ENCODE measurements at regions not wholly inside any gene's neighbourhood (a gene's known extent, or its start where the extent isn't known, plus 50 kb on each side); places are given as distances from the start of the nearest gene placed in this dataset.

DNA sequence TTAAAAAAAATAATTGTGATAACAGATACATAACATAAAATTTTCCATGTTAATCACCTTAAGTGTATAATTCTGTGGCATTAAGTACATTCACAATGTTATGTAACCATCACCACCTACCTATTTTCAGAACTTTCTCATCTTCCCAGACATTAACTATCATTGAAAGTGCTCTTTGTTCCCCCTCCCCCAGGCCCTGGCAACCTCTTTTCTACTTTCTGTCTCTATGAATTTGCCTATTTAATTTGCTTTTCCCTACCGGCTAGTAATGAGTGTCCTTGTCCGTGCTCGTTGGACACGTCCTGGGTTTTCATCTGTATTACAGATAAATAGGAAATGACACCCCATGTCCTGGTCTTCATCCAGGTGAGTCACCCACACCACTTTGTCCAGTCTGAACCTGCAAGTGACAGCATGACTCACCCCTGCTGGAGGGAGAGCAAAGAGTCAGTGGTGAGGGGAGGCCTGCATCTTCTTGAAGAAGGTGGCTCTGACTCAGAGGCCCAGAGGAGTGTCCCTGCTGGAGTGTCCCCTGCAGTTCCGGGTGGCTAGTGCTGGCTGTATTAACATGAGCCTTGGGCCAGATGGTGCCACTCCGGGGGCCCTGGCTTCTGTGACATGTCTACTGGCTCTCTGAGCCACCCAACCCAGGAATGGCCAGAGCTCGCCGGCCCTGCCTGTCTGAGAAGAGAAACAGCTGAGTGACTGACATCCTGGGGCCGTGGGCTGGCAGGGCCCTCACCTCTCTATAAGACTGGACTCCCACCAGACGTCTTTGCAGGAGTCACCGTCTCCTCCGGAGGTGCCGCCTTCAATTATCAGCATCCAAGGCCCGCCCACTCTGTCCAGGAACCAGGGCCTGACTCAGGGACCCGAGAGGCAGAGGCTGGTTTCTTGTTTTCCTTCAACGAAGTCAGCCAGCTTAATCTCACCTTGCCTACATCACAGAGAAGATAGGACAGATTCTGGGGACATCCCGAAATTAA, 503.2 kb upstream of the MKI67 start:
- DNase-seq: no peak

DNA sequence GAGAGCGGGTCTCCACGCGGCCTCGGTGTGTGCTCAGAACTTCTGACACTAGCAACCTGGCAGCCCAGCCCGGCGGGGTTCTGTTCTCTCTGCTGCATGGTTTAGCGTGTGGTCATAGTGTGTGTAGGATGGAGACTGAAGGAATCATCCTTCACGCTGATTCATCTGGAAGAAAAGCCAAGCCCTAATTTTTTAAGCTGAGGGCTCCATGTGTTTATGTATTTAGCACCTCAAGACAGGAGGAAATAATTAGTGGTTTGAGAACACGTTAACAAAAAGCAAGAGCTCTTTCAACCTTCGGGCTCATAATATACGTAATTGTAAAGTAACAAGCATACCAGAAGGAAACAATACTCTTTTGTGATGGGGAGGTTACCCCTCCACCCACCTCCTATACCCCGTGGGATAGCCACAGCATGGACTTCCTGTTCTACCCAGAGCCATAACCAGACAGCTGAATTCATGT, 504.6 kb upstream of the MKI67 start:
- no peak for DNase-seq

DNA sequence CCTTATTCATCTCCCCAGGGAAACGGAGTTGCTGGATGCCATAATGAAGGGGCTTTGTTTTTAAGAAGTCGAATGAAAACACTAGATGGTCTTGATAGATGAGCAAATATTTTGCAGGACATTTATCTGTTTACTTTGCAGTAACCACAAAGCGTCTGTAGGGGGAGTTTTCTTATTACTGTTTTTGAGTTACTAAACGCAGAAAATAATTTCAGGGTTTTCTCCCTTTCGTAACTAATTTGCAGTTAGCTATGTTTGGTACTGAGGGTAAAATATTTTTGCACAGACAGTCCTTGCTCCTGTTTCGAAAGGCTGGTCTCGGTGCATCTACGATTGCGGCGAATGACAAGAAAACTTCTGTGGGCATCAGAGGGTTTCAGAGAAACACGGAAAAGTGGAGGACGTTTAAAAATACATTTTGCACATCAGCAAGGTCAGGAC, 505.6 kb upstream of the MKI67 start:
- DNase-seq: no peak

DNA sequence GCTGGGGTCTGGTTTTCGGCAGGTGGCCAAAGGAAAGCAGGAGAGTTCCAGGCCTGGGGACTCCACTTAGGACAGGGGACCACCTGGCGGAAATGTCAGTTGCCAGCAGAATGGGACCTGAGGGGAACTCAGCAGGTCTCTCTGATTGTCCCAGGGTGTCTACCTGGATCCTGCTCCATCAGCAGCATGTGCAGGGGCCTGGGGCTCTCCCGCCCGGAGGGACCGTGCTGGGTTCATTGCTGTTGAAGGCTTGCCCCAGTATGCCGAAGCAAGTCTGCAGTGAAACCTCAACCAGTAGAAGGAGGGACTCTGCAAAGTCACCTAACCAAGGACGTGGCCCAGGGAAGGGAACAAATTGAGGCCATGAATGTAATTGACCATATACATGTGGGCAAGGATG, 506.5 kb upstream of the MKI67 start:
- no peak for DNase-seq

DNA sequence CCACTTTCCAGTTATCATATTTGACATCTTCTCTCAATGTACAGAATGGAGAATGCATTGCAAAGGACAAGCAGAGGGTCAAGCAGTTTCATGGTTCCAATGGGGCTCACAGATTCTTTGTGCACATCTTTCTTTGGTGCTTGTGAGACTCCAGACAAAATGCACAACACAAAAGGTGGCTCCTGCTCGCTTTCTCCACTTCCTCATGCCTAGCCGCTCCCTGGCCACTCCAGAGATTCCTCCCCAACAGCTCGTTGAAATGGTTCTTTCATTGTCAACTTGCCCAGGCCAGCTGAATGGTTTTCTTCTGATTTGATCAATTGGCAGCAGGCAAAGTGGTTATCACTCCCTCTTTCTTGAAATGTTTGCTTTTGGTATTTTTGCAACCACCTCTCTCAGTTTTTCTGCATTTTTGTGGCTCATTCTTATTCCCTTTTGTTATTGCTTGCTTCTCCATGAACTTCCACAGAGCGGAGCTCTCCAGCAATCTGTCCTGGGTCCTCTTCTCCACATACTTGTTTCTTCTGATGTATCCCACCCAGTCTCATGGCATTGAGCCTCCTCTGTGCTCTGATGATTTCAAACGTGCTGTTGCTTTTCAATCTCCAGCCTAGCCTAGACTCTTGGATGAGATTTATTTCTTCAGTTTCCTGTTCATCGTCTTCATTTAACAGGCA, 507.8 kb upstream of the MKI67 start:
- no peak for DNase-seq

DNA sequence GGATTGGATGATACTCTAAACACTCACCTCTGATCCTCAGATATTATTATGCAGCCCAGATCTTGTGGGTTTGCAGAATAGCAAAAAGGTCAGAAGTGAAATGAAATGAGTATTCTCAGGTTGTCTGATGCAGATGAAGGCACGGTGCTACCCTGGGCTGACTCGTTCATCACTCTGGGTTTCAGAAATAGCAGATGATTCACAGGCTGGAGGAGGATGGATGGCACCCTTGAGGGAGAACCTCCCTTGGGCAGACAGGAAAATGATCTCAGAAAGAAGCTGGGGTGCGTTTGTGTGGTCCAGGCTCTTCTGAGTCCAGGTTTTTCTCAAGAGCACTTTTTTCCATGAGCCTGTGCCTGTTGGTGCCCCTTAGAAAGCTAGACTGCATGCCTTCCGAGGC, 515.8 kb upstream of the MKI67 start:
- DNase-seq: no peak

DNA sequence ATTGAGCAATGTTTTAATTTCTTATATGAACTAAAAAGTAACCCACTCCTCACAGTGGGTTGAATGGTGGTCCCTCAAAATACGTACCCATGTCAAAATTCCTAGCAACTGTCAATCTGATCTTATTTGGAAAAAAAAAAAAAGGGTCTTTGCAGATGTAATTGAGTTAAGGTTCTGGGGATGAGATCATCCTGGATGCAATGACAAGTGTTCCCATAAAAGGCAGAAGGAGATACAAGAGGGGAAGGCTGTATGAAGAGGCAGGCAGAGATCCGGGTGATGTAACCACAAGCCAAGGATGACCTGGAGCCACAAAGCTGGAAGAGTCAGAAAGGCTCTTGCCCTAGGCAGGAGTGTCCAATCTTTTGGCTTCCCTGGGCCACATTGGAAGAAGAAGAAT, 516.3 kb upstream of the MKI67 start:
- DNase-seq: no peak

DNA sequence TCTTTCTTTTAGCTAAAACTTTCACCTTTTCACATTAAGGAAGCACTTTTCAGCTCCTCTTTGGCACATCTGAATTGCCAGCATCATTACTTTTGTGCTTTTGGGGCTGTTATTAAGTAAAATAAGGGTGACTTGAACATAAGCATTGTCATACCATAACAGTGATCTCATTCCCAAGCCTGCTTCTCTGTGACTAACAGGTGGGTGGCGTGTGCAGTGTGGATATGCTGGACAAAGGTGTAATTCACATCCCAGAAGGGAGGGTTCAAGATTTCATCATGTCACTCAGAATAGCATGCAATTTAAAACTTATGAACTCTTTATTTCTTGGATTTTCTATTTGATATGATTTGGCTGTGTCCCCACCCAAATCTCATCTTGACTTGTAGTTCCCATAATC, 517.4 kb upstream of the MKI67 start:
- DNase-seq: no peak

DNA sequence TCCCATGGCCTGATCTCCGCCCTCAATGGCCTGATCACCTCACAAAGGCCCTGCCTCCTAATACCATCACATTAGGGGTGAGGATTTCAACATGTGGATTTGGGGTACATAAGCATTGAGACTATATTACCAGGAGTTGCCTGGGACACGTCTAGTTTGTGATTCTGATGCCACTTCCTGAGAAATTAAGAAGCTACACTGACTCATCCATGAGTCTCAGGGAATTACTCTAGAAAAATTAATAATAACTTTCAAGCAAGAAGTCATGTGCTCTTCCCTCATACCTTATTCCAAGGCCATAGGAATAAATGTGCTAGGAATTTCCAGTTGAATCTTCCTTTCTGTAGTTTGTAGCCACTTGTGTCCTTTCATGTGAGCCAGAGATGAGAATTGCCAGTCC, 519.3 kb upstream of the MKI67 start:
- DNase-seq: no peak

DNA sequence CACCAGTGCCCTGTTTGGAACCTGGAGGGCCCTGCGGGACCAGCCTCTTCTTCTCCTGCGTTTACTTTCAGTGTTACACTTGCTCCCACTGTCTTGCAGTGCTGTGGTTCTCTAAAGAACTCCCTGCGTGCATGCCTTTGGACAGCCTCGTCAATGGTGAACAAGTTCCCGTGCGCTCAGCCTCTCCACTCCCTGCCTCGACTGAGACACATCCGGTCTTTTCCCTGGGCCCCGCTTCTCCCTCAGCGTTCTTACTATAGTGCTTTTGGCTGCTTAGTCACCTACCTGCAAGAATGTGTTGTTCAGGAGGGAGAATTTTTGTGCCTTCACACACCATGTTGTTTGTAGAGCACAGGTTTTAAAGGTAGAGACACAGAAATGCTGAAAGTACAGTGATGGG, 520.7 kb upstream of the MKI67 start:
- DNase-seq: no peak

DNA sequence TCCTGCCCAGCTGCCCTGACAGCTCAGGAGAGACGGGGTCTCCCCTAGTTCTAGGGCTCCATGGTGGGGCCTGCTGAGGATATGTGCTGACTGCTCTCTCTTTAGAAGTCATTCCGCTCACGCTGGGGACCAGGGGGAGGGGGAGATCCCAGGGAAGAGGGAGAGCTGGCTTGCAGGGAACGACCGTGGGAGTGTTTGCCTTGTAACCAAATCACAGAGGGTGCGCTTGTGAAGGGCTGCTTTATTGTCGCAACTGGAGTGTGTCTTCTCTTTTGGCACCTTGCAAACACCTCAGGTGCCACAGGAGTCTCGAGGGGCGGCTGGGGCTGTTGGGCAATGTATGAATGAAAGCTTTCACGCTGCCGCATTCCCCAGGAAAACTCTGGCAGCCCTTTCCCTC, 531.3 kb upstream of the MKI67 start:
- DNase-seq: no peak

DNA sequence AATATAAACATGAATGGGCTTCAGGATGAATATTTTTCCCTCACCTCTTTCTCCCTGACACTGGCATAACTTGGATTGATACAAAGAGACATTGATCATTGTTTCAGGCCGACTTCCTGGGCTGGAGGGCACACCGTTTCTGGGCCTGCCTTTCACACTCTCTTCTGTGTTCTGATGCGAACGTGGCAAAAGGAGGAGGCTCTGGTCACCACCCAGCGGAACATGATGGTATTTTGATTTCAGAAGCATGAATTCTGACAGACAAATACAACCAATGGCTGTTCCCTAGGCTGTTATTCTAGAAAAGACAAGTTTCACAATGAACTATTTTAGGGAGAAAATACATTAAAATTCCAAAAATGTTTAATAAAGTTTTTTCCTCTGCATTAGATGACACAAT, 534.5 kb upstream of the MKI67 start:
- DNase-seq: no peak

DNA sequence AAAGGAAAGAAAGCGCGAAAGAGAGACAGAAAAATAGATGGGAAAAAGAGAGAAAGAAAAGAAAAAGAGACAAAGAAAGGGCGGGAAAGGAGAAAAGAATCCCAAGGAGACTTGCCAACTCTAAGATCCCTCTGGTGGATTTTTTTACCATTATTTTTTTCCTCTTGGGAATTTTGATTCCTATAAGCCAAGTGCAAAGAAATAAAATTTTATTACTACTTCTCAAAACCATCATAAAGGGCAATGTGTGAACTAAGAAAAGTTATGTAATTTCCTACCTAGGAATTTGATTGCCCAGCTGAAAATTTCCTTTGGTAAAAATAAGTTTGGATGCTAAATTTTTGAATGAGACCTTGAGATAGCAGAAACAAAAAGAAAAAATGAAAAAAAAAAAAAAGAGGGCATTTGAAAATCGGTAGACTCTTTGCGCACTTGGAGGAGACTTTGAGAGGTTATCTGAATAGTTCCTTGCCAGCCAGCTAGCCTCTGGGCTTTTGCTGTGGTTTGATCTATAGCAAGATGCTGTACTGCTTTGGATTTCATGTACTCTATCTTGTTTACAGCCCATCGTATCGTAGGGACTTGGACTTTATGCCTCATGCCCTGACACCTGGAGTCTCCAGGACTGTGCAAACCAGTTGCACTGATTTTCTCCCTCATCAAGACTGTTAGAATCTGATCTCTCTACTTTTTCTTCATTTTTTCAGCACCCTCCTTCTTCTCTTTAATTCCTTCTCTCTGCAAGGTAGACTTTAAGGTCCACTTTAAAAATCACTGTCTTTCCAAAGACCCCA, 535.4 kb upstream of the MKI67 start:
- no peak for DNase-seq

DNA sequence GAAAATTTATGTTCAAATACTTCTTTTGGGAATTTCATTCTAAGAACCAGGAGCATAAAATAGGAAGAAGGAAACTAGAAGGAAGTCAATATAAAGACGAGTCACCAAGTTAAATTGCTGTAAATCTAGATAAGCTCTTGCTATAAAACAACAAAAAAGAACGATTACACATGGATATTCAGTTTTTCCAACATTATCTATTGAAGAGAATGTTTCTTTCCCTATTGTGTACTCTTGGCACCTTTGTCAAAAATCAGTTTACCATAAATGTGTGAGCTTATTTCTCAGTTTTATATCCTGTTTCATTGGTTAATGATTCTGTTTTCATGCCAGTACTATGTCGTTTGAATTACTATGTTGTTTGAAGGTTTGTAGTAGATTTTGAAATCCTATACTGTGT, 536.3 kb upstream of the MKI67 start:
- DNase-seq: no peak

DNA sequence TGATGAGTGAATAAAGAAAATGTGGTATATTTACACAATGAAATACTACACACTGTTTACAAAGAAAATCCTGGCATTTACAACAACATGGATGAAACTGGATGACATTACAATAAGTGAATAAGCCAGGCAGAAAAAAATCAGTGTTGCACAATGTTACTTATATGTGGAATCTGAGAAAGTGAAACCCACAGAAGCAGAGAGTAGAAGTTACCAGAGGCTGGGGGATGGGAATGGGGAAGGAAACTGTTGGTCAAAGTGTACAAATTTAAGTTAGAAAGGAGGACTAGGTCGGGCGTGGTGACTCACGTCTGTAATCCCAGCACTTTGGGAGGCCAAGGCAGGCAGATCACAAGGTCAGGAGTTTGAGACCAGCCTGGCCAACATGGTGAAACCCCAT, 538.5 kb upstream of the MKI67 start:
- DNase-seq: no peak

DNA sequence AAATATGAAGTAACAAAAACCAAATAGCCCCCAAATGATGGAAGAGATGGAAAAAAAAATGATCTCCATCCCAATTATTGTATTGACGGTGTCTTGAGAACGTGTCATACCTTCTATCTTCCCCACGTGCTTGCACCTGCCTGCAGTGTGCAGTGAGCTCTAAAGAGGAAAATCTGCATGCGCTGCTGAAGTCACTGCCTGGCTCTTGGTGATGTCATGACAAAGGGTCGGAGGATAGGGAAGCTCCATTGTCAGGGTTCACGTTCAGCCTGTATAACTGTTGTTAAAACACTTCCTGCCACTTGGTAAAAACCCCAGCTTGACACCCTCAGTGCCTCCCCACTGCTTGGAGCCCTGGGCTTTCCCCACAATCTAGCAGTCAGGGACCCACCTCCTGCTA, 549.2 kb upstream of the MKI67 start:
- DNase-seq: no peak

DNA sequence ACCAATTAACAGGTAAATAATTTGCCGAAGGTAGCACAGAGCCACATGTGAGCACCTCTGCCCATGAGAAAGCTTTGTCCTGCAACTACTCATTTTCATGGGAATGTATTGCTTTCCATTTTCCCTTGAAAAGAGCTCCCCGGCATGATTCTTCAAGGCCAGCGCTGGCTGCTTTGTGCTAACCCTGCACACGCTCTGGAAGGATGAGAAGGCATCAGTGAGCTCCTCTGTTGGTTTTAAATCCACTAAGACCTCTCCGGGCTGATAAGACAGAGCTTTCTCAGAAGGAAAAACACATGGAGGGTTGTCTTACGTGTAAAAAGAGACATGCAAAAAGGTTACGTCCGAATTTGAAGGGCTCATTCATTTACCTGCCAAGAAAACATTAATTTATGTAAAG, 553.9 kb upstream of the MKI67 start:
- DNase-seq: no peak

DNA sequence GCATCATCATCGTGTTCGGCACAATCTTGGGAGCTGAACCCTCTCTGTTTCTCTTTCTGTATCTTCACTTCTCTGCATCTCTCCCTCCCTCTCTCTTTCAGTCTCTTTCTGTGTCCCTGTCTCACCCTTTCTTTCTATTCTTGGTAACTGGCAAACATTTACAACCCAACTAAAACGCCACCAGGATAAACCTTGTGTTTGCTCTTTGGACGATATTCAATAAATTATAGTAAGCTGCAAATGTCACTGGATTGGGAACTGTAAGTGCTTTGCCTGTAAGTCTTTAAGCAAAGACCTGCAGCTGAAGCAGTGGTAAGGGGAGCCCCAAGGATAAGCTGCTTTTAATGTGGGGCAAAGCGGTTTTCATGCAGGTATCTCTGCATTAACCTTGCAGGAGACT, 558.0 kb upstream of the MKI67 start:
- DNase-seq: no peak

DNA sequence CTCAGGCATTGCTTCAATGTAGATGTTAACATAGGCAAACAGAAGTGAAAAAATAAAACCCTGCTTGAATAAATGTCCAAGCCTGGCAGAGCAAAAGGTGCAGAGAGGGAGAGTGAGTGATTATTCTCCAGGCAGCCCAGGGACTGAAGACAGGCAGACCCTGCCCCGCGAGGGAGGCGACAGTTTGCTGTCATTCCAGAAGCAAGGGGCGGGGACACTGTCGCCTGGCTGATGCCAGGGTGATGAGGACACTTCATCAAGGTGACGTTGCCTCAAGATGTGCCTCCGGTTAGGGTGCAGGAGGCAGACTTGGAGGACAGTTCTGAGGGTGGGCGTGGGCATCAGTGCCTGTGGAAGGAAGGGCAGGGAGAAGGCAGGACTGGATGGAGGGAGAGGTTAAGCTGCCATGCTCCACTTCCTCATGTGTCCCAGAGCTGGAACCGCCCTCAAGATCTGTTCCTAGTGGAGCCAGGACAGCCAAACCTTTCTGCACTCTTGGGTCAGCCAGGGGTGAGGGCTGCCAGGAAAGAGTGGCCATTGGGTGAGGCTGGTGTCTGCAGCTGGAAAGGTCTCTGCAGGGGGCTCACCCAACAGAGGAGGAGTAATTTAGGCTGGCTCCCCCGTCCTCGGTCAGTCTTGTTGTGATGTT, 560.5 kb upstream of the MKI67 start:
- DNase-seq: no peak

DNA sequence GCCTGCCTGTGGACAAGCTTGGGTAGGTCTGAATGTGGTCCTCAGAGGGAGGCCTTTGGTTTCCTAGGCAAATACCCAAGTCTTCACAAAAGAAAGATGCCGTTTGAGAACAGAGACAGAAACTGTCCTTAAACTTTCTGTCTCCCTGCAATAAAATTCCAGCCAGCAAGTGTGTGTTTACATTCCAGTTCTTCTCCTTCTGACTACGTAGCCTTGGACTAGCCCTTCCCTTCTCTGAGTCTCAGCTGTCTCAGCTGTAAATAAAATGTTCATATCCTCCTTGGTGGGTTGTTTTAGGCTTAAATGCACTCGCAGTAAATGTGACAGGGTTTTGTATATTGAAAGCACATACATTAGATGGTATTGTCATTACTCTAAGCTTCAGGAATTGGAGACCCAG, 561.2 kb upstream of the MKI67 start:
- no peak for DNase-seq

DNA sequence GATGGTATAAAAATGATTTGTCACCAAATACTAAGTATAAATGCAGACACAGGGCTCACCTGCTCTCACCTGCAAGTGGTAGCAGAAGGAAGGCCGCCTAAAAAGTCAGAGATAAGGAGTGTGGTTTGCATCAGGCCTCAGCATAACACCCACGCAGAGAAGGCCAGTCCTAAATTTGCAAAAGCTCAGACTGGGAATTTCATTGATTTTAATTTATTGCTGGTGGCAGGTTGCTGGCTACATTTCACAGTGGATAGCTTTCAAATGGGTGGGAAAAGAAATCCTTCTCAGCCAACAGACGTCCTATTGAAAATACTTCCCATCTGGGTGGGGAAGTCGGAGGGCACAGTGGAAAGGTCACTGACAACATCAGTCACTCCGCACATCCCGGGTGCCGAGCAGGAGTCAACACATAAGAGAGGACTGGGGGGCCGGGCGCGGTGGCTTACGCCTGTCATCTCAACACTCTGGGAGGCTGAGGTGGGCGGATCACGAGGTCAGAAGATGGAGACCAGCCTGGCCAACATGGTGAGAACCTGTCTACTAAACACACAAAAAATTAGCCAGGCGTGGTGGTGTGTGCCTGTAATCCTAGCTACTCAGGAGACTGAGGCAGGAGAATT, 561.8 kb upstream of the MKI67 start:
- DNase-seq: no peak

DNA sequence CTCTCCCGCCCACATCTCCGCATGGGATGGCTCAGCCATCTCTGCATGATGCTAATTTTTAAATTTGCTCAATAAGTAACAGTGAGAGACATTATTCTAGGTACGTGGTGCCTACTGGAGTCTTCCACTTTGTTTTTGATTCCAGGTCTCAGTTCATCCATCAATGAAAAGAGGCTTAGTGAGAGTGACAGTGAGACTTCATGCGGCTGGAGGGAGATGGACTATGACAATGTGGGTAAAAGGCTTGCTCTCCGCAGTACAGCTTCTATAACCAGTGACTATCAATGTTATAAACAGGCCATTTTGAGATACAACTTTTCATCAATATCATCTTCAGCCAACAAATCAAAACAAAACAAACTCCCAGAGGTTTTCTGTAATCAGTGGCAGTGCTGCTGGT, 563.4 kb upstream of the MKI67 start:
- DNase-seq: no peak

All from CD4-positive, alpha-beta T cell treated with Interleukin-15 for 1 hour (primary cell).